Inflammatory macrophage treated with lipopolysaccharide for 1 hour (primary cell): ENCODE measurements at regions not wholly inside any gene's neighbourhood (a gene's known extent, or its start where the extent isn't known, plus 50 kb on each side); places are given as distances from the start of the nearest gene placed in this dataset.
A peak's percentile ranks its signal among the peaks of the same experiment; 100 is the strongest.

ENCODE experiments used
- DNase-seq, 2 donors: peaks; one replicate each; pipeline ENCODE4 v3.0.0-alpha.2; 2020 to 2022

- DNase-seq, result no peak
Measured at GRCh38 chr9:14466429-14466818, 152.5 kb upstream of the NFIB start.

- no peak for DNase-seq
Measured at GRCh38 chr9:14462950-14463349, 149.0 kb upstream of the NFIB start.

GRCh38 chr9:14455243-14455642 is 141.3 kb upstream of the NFIB start:
- DNase-seq, result no peak

DNA sequence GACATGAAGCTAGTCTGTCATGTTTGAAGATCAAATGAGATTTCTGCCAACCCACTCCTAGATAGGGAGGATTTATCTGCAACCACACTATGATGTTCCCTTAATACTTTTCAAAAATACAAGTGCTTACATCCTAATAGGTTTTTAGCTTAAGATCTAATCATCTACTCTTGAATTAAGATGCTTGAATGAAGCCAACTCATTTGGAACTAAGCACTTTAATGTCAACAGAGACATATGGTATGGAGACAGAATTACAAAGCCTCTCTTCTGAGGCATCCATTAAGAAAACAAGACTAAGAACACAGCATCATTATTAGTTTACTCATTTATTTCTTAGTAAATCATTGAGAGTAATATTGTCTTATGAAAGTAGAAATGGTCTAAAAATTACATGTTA is 139.3 kb upstream of the NFIB start:
- no peak for DNase-seq

GRCh38 chr9:14452539-14452938 is 138.6 kb upstream of the NFIB start:
- no peak for DNase-seq

GRCh38 chr9:14451949-14452348 is 138.0 kb upstream of the NFIB start:
- DNase-seq, result no peak

- no peak for DNase-seq
Measured at GRCh38 chr9:14447103-14447502, 133.2 kb upstream of the NFIB start.

DNA sequence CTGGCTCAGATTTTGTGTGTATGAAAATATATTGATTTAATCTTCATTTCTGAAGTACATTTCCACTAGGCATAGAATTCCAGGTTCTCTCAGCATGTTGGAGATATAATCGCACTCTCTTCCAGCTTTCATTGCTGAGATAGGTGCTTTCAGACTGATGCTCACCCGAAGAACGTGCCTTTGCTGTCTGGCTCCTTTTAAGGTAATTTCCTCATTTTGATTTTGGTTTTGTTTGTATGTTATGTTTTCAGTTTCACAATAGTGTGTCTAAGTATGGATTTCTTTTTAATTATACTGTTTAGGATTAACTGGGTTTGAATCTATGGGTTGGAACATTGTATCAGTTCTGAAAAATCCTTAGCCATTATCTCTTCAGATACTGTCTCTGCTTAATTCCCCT is 132.0 kb upstream of the NFIB start:
- no peak for DNase-seq

DNA sequence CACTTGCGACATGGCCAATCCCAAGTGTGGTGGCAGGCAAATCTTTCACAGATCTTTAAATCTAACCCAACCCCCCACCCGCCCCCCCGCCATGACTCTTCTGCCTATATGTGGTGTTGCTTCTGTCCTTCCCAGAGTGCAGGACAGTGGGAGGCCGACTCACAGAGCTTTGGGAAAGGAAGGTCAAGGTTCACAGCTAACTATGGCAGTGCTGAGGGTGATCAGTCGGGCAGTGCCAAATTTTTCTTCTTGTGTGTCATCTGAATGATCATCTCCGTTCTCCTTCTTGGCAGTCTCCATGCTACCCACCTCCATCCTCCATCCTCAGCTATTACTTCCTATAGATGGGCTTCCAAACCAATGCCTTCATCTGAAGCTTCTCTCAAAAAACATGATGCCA is 129.0 kb upstream of the NFIB start:
- DNase-seq, result no peak

DNA sequence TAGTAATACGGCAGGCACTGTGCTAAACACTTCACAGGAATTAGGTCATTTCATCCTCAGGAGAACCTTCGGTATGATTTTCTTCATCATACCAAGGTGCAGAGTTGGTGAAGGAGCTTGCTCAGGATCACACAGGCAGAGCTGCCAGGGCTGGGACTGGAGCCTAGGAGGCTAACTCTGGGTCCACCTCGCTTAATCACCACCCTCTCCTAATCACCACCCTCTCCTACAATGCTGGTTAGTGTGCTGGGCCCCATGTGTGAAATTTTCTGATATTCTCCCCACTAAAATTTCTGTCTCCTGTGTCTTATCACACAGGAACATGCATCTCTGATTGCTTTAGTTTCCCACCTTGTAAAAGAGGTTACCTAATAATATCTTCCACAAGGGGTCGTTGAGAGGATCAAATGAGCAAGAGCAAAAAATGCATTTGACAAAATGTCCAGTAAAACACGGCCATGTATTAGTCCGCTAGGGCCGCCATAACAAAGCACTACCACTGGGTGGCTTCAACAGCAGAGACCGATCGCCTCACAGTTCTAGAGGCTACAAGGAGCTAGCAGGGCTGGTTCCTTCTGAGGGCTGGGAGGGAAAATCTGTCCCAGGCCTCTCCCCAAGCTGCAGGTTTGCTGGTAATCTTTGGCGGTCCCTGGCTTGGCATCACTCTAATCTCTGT is 128.2 kb upstream of the NFIB start:
- no peak for DNase-seq

GRCh38 chr9:14441115-14441514 is 127.2 kb upstream of the NFIB start:
- no peak for DNase-seq

DNA sequence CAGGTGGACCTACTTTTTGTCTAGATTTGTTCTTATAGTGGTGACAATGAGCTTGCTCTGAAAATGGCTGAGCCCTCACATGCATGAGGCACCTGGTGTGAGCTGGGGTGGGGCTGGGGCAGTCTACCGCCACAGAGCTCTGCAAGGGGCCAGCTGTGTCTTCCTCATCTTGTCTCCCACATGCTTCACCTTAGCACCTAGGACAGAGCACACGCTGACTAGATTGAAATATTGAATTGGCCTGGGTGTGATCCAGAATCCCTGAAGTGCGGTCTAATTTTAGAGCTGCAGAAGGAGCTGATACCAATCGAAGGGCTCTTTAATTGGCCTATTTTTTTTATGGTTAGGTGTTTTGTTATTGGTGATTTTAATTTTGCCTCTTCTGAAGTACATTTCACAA is 126.1 kb upstream of the NFIB start:
- no peak for DNase-seq

- no peak for DNase-seq
Measured at GRCh38 chr9:14439555-14439954, 125.6 kb upstream of the NFIB start.

- DNase-seq, result no peak
Measured at GRCh38 chr9:14438232-14439021, 124.5 kb upstream of the NFIB start.

DNA sequence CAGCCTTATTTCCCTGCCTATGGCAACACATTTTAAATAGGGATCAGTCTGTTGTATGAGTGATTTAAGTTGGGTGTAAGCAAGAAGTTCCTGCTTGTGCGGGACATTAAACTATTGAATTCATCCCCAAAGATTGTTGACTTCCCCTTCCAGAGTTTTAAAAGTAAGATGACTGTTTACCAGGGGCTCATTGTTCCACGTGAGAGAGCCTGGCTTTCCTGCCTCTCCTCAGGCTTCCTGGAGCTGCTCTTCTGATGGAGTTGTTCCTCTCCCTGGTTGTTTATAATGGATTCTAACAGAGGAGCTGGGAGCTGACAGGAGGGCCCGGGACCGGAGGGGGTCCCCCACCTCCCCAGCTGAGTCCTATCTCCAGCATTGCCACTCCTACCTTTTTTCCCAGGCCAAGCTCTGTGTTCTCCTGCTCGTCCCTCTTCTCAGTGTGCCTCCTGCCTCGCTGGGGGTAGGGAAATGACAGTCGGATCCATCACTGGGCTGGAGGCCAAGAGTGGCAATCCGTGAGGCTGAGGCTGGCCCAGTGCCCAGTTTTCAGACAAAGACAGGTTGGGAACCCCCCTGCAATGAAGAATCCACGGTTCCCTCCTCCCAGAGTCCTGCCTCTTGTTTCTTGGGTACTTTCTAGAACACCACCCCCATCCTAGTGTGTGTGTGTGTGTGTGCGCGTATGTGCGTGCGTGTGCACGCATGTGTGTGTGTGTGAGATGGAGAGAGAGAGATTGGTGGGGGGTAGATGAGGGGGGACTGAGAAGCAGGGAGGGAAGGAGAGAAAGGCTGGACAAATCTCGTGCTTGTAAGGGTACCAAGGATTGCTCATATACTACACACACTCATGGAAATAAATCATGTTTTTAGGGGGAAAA is 123.7 kb upstream of the NFIB start:
- DNase-seq, result no peak

GRCh38 chr9:14435871-14436270 is 121.9 kb upstream of the NFIB start:
- DNase-seq, result no peak

DNA sequence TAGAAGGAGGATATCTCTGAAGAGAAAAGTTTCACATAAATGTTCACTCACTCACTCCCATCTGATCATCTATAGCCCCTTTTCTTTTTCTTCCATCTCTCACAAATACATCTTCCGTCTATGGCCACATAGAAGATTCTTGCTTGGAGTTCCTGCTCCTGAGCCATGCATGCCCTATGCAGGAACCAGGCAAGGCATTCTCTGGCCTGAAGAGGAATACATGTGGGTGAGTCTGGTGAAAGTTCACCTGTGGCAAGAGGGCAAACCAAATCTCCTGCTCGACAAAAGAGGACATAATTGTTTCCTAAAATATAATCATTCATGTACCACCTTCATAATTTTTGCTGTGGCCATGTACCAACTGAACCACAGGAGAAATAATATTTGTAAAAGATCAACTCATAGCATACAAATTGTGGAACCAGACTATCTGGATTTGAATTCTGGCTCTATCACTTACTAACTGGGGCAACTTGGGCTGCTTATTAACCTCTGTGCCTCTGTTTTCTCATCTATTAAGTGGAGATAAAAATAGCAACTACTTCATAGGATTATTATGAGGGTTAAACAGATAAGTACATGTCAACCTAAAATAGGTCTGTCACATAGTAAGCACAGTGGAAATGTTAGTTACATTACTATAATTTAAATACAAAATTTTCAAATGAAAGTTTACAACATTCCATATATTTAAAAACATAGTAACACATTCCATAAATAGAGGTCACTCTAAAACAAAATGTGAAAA is 121.2 kb upstream of the NFIB start:
- DNase-seq, result no peak

DNA sequence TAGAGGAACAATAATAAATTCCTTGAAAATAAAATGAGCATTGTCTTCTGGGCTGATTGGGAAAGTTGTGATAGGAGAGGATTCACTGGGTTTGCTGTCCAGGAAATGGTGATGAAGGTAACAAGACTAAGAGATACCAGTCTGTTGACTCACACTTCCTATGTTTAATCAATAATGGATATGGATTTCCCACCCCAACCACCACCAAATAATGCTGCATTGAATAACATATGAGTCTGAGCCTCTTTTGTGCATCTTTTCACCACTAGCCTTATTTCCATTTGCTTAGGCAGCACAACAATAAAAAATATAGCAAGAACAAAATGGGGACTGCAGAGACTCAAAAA is 120.2 kb upstream of the NFIB start:
- no peak for DNase-seq

- peak; percentile 25 to 41 for DNase-seq
Measured at GRCh38 chr9:14433351-14434157, 119.6 kb upstream of the NFIB start.

- no peak for DNase-seq
Measured at GRCh38 chr9:14432666-14433350, 118.9 kb upstream of the NFIB start.

- peak in 1 of 2 donors; percentile 60 for DNase-seq
Measured at GRCh38 chr9:14428781-14429230, 114.9 kb upstream of the NFIB start.
